Limb (tissue), 2 donors: ENCODE measurements at regions not wholly inside any gene's neighbourhood (a gene's known extent, or its start where the extent isn't known, plus 50 kb on each side); places are given as distances from the start of the nearest gene placed in this dataset.

Experiments
- DNase-seq, 2 donors: peaks; one replicate each; pipeline ENCODE4 v3.0.0-alpha.2; 2016; ENCODE audit errors: extremely low spot score in 2 of 2

- no peak for DNase-seq
Observed at GRCh38 chr6:24987446-24988115, 51.8 kb upstream of the RIPOR2 start.

- DNase-seq = no peak
Observed at GRCh38 chr6:24988562-24988961, 52.8 kb upstream of the RIPOR2 start.

- DNase-seq = no peak
Observed at GRCh38 chr6:24990236-24990845, 54.6 kb upstream of the RIPOR2 start.

- no peak for DNase-seq
Observed at GRCh38 chr6:24990944-24991809, 55.4 kb upstream of the RIPOR2 start.

- DNase-seq = peak in 1 of 2 donors; percentile 42
Observed at GRCh38 chr6:24991810-24992467, 56.2 kb upstream of the RIPOR2 start.

- DNase-seq = no peak
Observed at GRCh38 chr6:24994812-24995211, 59.1 kb upstream of the RIPOR2 start.

- DNase-seq = no peak
Observed at GRCh38 chr6:24995270-24995669, 59.5 kb upstream of the RIPOR2 start.

GRCh38 chr6:24996269-24996836 lies 60.6 kb upstream of the RIPOR2 start:
- no peak for DNase-seq

GRCh38 chr6:24997231-24997630 lies 61.5 kb upstream of the RIPOR2 start:
- no peak for DNase-seq

- no peak for DNase-seq
Observed at GRCh38 chr6:24997905-24998304, 62.1 kb upstream of the RIPOR2 start.

GRCh38 chr6:25002326-25003091 lies 66.7 kb upstream of the RIPOR2 start:
- DNase-seq = no peak

GRCh38 chr6:25004357-25004756 lies 68.6 kb upstream of the RIPOR2 start:
- DNase-seq = no peak

- DNase-seq = no peak
Observed at GRCh38 chr6:25005010-25005409, 69.2 kb upstream of the RIPOR2 start.

GRCh38 chr6:25006075-25006474 lies 70.3 kb upstream of the RIPOR2 start:
- DNase-seq = no peak

GRCh38 chr6:25006565-25007001 lies 70.8 kb upstream of the RIPOR2 start:
- no peak for DNase-seq

- DNase-seq = no peak
Observed at GRCh38 chr6:25007269-25007699, 71.5 kb upstream of the RIPOR2 start.

GRCh38 chr6:25008707-25009392 lies 73.1 kb upstream of the RIPOR2 start:
- no peak for DNase-seq

- DNase-seq = no peak
Observed at GRCh38 chr6:25009393-25009710, 73.6 kb upstream of the RIPOR2 start.

- no peak for DNase-seq
Observed at GRCh38 chr6:25010176-25010575, 74.4 kb upstream of the RIPOR2 start.

GRCh38 chr6:25010902-25011625 lies 75.3 kb upstream of the RIPOR2 start:
- DNase-seq = no peak
